ENCODE measurements at regions not wholly inside any gene's neighbourhood (a gene's known extent, or its start where the extent isn't known, plus 50 kb on each side); places are given as distances from the start of the nearest gene placed in this dataset.

- TF ChIP-seq CTCF (IDR thresholded peaks at IDR 0.05; ENCODE audit: control extremely low read depth in 1 of 3, insufficient read depth in 1 of 3, low read depth in 1 of 3, low read length in 3 of 3) (no peak), CHD7 (IDR thresholded peaks at IDR 0.05; ENCODE audit: insufficient replicate concordance, low read length) (no peak), BCL11A (IDR thresholded peaks at IDR 0.05; ENCODE audit: low read depth in 2 of 2, low read length in 2 of 2) (no peak), RNF2 (IDR thresholded peaks at IDR 0.05; ENCODE audit: borderline replicate concordance, low read depth, low read length, missing control alignments, poor library complexity, severe bottlenecking) (no peak), POLR2A (IDR thresholded peaks at IDR 0.05; ENCODE audit: control extremely low read depth in 1 of 2, low read depth in 2 of 2, low read length in 2 of 2) (no peak)
- TF ChIP-seq, protein P1, sequence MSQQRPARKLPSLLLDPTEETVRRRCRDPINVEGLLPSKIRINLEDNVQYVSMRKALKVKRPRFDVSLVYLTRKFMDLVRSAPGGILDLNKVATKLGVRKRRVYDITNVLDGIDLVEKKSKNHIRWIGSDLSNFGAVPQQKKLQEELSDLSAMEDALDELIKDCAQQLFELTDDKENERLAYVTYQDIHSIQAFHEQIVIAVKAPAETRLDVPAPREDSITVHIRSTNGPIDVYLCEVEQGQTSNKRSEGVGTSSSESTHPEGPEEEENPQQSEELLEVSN (IDR thresholded peaks at IDR 0.05), result no peak
Measured at GRCh38 chr9:7246917-7247522, 489.2 kb downstream of the KDM4C start.

Data from H1 (cell line).